Astrocyte (in vitro differentiated cells and primary cell): ENCODE measurements at regions not wholly inside any gene's neighbourhood (a gene's known extent, or its start where the extent isn't known, plus 50 kb on each side); places are given as distances from the start of the nearest gene placed in this dataset.

Experiments
- EZH2 ChIP-seq: IDR thresholded peaks from 2 replicates; pipeline ENCODE4 v1.6.1; 2012; ENCODE audit warnings: mild to moderate bottlenecking, low read length, inconsistent platforms; ENCODE audit not compliant: insufficient read depth
- TF ChIP-seq, protein P1 (sequence below): IDR thresholded peaks from 2 replicates; pipeline ENCODE4 v1.5.1; 2011; ENCODE audit warnings: low read depth, mild to moderate bottlenecking, inconsistent platforms, low read length, moderate library complexity; ENCODE audit not compliant: insufficient read depth

DNA sequence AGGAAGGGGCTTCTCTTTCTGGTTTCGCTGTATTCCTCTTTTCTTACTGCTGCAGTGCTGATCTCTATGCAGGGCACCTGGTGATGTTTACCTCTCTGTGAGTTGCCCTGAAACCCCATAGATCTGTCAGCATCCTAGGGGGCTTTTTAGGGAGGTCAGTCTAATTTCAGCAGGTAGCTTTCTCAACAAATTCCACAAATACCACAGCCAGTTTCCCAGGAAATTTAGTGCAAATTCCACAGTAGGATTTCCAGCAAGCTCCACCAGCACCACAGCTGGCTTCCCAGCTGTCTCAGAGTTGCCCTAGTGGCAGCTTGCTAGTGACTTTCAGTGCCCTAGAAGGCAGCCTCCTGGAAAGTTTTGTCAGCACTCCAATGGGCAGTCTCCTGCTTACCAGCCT, 379.1 kb upstream of the SMC2 start:
- TF ChIP-seq, protein P1, sequence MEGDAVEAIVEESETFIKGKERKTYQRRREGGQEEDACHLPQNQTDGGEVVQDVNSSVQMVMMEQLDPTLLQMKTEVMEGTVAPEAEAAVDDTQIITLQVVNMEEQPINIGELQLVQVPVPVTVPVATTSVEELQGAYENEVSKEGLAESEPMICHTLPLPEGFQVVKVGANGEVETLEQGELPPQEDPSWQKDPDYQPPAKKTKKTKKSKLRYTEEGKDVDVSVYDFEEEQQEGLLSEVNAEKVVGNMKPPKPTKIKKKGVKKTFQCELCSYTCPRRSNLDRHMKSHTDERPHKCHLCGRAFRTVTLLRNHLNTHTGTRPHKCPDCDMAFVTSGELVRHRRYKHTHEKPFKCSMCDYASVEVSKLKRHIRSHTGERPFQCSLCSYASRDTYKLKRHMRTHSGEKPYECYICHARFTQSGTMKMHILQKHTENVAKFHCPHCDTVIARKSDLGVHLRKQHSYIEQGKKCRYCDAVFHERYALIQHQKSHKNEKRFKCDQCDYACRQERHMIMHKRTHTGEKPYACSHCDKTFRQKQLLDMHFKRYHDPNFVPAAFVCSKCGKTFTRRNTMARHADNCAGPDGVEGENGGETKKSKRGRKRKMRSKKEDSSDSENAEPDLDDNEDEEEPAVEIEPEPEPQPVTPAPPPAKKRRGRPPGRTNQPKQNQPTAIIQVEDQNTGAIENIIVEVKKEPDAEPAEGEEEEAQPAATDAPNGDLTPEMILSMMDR = no peak
- no peak for TF ChIP-seq EZH2
